MCF 10A (cell line): ENCODE measurements at regions not wholly inside any gene's neighbourhood (a gene's known extent, or its start where the extent isn't known, plus 50 kb on each side); places are given as distances from the start of the nearest gene placed in this dataset.

Source experiments
- BruUV-seq: library from RNA; stranded (reverse); fragments of 400-500 nt; replicated peaks from 2 replicates; lab custom pipeline; 2021; lab: Mats Ljungman, UMichigan
- CTCF ChIA-PET: fragments of 300-600 bp; sonication (Branson Sonifier 250); formaldehyde crosslinking; extraction: SDS; loops from one replicate; lab custom pipeline; 2021; ENCODE audit warnings: antibody characterized with exemption, inconsistent platforms; lab: Yijun Ruan, JAX
- POLR2A ChIA-PET: fragments of 300-600, 350-650 bp; sonication (Branson Sonifier 250); formaldehyde crosslinking; extraction: SDS; loops from one replicate; lab custom pipeline; 2020; ENCODE audit warnings: antibody characterized with exemption, inconsistent platforms; lab: Yijun Ruan, JAX
- DNase-seq: peaks from one replicate; pipeline ENCODE4 v3.0.0-alpha.2; 2018; ENCODE audit not compliant: unreplicated experiment
- H3K27ac Mint-ChIP-seq: one replicate; pipeline ENCODE4 v1.8.0; 2022; ENCODE audit warnings: mild to moderate bottlenecking, low read depth, mixed read lengths; ENCODE audit not compliant: unreplicated experiment
- H3K27me3 Mint-ChIP-seq: one replicate; pipeline ENCODE4 v1.8.0; 2022; ENCODE audit warnings: mixed read lengths; ENCODE audit not compliant: insufficient read depth, unreplicated experiment
- H3K36me3 Mint-ChIP-seq: one replicate; pipeline ENCODE4 v1.8.0; 2022; ENCODE audit warnings: mild to moderate bottlenecking, moderate library complexity, mixed read lengths; ENCODE audit not compliant: insufficient read depth, unreplicated experiment
- H3K4me1 Mint-ChIP-seq: one replicate; pipeline ENCODE4 v1.8.0; 2022; ENCODE audit warnings: mixed read lengths; ENCODE audit not compliant: insufficient read depth, unreplicated experiment
- H3K4me3 Mint-ChIP-seq: one replicate; pipeline ENCODE4 v1.8.0; 2022; ENCODE audit warnings: mild to moderate bottlenecking, moderate library complexity, mixed read lengths; ENCODE audit not compliant: unreplicated experiment
- H3K9me3 Mint-ChIP-seq: one replicate; pipeline ENCODE4 v1.8.0; 2022; ENCODE audit warnings: mixed read lengths; ENCODE audit not compliant: unreplicated experiment
- CTCF ChIP-seq: fragments of 200-600 bp; IDR thresholded peaks from one replicate; pipeline ENCODE4 v1.8.0; 2022; ENCODE audit warnings: antibody characterized with exemption, mild to moderate bottlenecking; ENCODE audit not compliant: unreplicated experiment
- intact Hi-C: fragments of 100-400 bp; cut with micrococcal nuclease; formaldehyde crosslinking; loops from 2 replicates; pipeline ENCODE4 v1.14.1; 2022

DNA sequence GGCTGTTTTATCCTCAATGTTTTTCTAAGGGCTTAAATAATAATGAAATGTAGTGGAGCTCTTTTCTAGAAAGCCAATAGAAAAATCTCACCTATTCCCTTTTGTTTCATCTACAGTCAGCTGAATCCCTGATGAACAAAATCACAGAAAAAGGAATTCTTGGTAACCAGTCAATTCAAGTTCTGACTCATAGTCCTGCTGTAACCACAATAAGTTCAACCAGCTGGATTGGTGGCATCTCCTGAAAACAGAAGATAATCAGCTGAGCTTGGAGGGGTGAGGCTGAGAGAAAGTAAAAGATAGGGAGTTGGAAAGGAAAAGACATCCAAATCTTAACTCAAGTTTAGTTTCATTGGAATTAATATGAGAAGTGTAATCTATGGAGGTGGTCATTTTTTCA lies 772.1 kb downstream of the CCSER2 start:
- Mint-ChIP-seq H3K4me3 (no peak overlapping the region), H3K36me3 (no peaks in the 10 kb centered on the region), H3K4me1 (no peaks in the 10 kb centered on the region), H3K27ac (no peak overlapping the region), H3K9me3 (peaks cover 16% of the 10 kb centered on the region), H3K27me3 (no peaks in the 10 kb centered on the region)
- intact Hi-C loops, result no loop called here
- peak; percentile 40 for DNase-seq
- no peak for TF ChIP-seq CTCF
- POLR2A ChIA-PET, result interaction anchor here (0.6 kb wide), 1 partner anchor 54 kb away, joined by 4 read pairs; no protein-coding TSS in a partner anchor
- BruUV-seq, result no TSS peak
- CTCF ChIA-PET, result interaction anchor here (0.6 to 1.1 kb wide), 2 partner anchors 86 to 337 kb away, joined by 3 to 4 read pairs; no protein-coding TSS in a partner anchor

GRCh38 chr10:85105614-85106255 lies 777.3 kb downstream of the CCSER2 start:
- Mint-ChIP-seq H3K27me3 (no peaks in the 10 kb centered on the region), H3K27ac (no peak overlapping the region), H3K9me3 (peaks cover 26% of the 10 kb centered on the region), H3K4me1 (no peaks in the 10 kb centered on the region), H3K36me3 (no peaks in the 10 kb centered on the region), H3K4me3 (no peak overlapping the region)
- intact Hi-C loops, result no loop called here
- ChIA-PET CTCF (interaction anchor here (0.9 to 1.1 kb wide), 2 partner anchors 8 to 131 kb away, joined by 3 read pairs; no protein-coding TSS in a partner anchor), POLR2A (no interaction called here)
- DNase-seq, result peak; percentile 37
- no TSS peak for BruUV-seq
- TF ChIP-seq CTCF, result no peak

- ChIA-PET CTCF (no interaction called here), POLR2A (no interaction called here)
- Mint-ChIP-seq H3K9me3 (peaks cover 11% of the 10 kb centered on the region), H3K4me1 (no peaks in the 10 kb centered on the region), H3K27me3 (no peaks in the 10 kb centered on the region), H3K4me3 (no peak overlapping the region), H3K36me3 (no peaks in the 10 kb centered on the region), H3K27ac (no peak overlapping the region)
- BruUV-seq, result no TSS peak
- TF ChIP-seq CTCF, result no peak
- DNase-seq, result no peak
- intact Hi-C loops, result no loop called here
Measured at GRCh38 chr10:85111271-85111670, 782.9 kb downstream of the CCSER2 start.

- H3K36me3 Mint-ChIP-seq, result no peaks in the 10 kb centered on the region
- intact Hi-C loops, result no loop called here
- no TSS peak for BruUV-seq
- POLR2A ChIA-PET, result interaction anchor here (0.5 kb wide), 1 partner anchor 33 kb away, joined by 3 read pairs; no protein-coding TSS in a partner anchor
- H3K27me3 Mint-ChIP-seq, result no peaks in the 10 kb centered on the region
- CTCF ChIA-PET, result no interaction called here
- H3K4me1 Mint-ChIP-seq, result no peaks in the 10 kb centered on the region
- H3K9me3 Mint-ChIP-seq, result peaks cover 32% of the 10 kb centered on the region
- no peak overlapping the region for H3K27ac Mint-ChIP-seq
- peak; percentile 81 for DNase-seq
- no peak overlapping the region for H3K4me3 Mint-ChIP-seq
- no peak for TF ChIP-seq CTCF
Measured at GRCh38 chr10:85124603-85125051, 796.2 kb downstream of the CCSER2 start.
